NCI-H82 treated with DMSO at 0.1 percent for 48 hours (cell line): ENCODE measurements at regions not wholly inside any gene's neighbourhood (a gene's known extent, or its start where the extent isn't known, plus 50 kb on each side); places are given as distances from the start of the nearest gene placed in this dataset.
"Not testable (repeated sequence)": the region's sequence is repeated elsewhere in the genome, so short reads cannot be mapped to it uniquely, and the experiment has no call there.

ENCODE experiments used
- DNase-seq: peaks from one replicate; lab custom pipeline; 2025; ENCODE audit not compliant: unreplicated experiment; lab: John Stamatoyannopoulos, UW

GRCh38 chr6:85357651-85358050 lies 92.2 kb upstream of the NT5E start:
- no peak for DNase-seq

- DNase-seq, result not testable (repeated sequence)
Measured at GRCh38 chr6:85356743-85357142, 93.1 kb upstream of the NT5E start.

- DNase-seq, result no peak
Measured at GRCh38 chr6:85355816-85356215, 94.1 kb upstream of the NT5E start.

GRCh38 chr6:85354761-85355618 lies 94.9 kb upstream of the NT5E start:
- DNase-seq, result peak; percentile 45

- DNase-seq, result no peak
Measured at GRCh38 chr6:85353012-85353411, 96.9 kb upstream of the NT5E start.

- DNase-seq, result no peak
Measured at GRCh38 chr6:85348643-85349042, 101.2 kb upstream of the NT5E start.

- no peak for DNase-seq
Measured at GRCh38 chr6:85347812-85348211, 102.1 kb upstream of the NT5E start.

GRCh38 chr6:85346196-85346595 lies 103.7 kb upstream of the NT5E start:
- no peak for DNase-seq

- no peak for DNase-seq
Measured at GRCh38 chr6:85344996-85345395, 104.9 kb upstream of the NT5E start.

- DNase-seq, result no peak
Measured at GRCh38 chr6:85343428-85343827, 106.5 kb upstream of the NT5E start.

GRCh38 chr6:85329196-85329595 lies 120.7 kb upstream of the NT5E start:
- DNase-seq, result no peak

- not testable (repeated sequence) for DNase-seq
Measured at GRCh38 chr6:85325811-85326210, 124.1 kb upstream of the NT5E start.

GRCh38 chr6:85323435-85324040 lies 126.3 kb upstream of the NT5E start:
- DNase-seq, result peak; percentile 16

GRCh38 chr6:85322446-85323105 lies 127.3 kb upstream of the NT5E start:
- DNase-seq, result no peak

- no peak for DNase-seq
Measured at GRCh38 chr6:85321906-85322305, 128.0 kb upstream of the NT5E start.

GRCh38 chr6:85314586-85314985 lies 135.3 kb upstream of the NT5E start:
- no peak for DNase-seq

GRCh38 chr6:85300581-85300980 lies 149.3 kb upstream of the NT5E start:
- no peak for DNase-seq

- no peak for DNase-seq
Measured at GRCh38 chr6:85298553-85298952, 151.3 kb upstream of the NT5E start.

GRCh38 chr6:85291326-85291725 lies 158.6 kb upstream of the NT5E start:
- no peak for DNase-seq

- no peak for DNase-seq
Measured at GRCh38 chr6:85287654-85288053, 162.2 kb upstream of the NT5E start.

- no peak for DNase-seq
Measured at GRCh38 chr6:85287158-85287557, 162.7 kb upstream of the NT5E start.

GRCh38 chr6:85286507-85286906 lies 163.4 kb upstream of the NT5E start:
- not testable (repeated sequence) for DNase-seq
